ENCODE measurements at regions not wholly inside any gene's neighbourhood (a gene's known extent, or its start where the extent isn't known, plus 50 kb on each side); places are given as distances from the start of the nearest gene placed in this dataset.

DNA sequence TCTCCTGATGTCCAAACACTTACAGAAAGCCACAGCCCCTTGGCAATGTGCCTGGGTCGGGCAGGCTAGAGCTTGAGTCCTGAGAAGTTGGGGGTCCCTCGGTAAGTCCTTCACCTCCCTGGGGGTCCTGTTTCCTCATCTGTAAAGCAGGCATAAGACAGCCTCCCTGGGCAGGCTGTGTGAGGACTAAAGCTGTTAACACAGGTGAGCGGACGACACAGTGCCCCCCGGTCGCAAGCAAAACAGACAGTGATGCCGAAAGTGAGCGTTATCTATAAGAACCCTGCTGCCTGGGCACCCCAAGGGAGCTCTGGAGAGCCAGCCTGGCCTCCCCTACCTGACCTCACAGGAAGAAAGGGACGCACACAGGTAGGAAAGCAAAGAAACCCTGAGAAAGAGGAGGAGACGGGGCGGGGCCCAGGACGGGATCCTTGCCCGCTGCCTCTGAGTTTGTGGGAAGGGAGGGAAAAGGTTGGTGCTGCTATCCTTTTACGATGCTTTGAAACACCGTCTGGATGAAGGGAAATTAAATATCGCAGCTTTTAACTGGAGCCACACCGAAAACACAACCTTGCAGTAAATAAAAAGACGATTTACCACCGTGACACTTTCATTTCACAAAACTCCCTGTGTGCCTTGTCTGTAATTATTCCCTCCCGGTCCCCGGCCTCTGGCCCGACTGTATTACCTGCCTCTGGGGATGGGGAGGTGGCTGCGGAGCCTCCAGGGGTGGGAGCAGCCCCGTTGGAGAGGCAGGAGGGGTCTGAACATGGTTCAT lies 67.1 kb downstream of the ENGASE start:
- TF ChIP-seq, protein P1, sequence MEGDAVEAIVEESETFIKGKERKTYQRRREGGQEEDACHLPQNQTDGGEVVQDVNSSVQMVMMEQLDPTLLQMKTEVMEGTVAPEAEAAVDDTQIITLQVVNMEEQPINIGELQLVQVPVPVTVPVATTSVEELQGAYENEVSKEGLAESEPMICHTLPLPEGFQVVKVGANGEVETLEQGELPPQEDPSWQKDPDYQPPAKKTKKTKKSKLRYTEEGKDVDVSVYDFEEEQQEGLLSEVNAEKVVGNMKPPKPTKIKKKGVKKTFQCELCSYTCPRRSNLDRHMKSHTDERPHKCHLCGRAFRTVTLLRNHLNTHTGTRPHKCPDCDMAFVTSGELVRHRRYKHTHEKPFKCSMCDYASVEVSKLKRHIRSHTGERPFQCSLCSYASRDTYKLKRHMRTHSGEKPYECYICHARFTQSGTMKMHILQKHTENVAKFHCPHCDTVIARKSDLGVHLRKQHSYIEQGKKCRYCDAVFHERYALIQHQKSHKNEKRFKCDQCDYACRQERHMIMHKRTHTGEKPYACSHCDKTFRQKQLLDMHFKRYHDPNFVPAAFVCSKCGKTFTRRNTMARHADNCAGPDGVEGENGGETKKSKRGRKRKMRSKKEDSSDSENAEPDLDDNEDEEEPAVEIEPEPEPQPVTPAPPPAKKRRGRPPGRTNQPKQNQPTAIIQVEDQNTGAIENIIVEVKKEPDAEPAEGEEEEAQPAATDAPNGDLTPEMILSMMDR (IDR thresholded peaks at IDR 0.05) = no peak
- no peak for TF ChIP-seq EP300 (IDR thresholded peaks at IDR 0.05)
- no peak for TF ChIP-seq POLR2AphosphoS5 (IDR thresholded peaks at IDR 0.05)
- TF ChIP-seq POLR2A (IDR thresholded peaks at IDR 0.05) = no peak
